VCaP (cell line): ENCODE measurements at regions not wholly inside any gene's neighbourhood (a gene's known extent, or its start where the extent isn't known, plus 50 kb on each side); places are given as distances from the start of the nearest gene placed in this dataset.

Source experiments
- H3K27ac ChIP-seq: fragments of 450-650 bp; 2 replicates; pipeline ENCODE4 v1.5.1; 2017
- CTCF ChIP-seq: fragments of 450-650 bp; conservative IDR thresholded peaks from 2 replicates; pipeline ENCODE4 v1.5.1; 2017; ENCODE audit warnings: mild to moderate bottlenecking, moderate library complexity

GRCh38 chr6:23330632-23331031 is 761.3 kb downstream of the HDGFL1 start:
- no peak for TF ChIP-seq CTCF

GRCh38 chr6:23334360-23334759 is 765.0 kb downstream of the HDGFL1 start:
- no peak overlapping the region for H3K27ac ChIP-seq
- TF ChIP-seq CTCF = no peak

More at GRCh38 chr6:23330632-23331031, 761.3 kb downstream of the HDGFL1 start:
- no peak overlapping the region for H3K27ac ChIP-seq

DNA sequence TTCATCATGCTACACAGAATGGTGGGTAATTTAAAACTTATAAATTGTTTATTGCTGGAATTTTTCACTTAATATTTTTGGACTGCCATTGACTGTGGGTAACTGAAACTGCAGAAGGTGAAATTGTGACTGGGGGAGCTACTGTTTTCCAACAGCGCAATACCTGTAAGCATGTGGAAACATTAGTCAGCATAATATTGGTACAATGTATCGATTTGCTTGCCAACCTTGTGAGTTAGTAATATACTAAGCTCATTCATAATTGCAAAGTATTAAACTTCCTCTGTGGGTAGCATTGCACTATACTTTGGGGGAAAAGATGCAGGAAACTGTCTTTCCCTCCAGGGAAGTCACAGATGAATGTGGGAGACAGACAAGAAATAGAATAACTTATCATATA is 766.5 kb downstream of the HDGFL1 start:
- no peak for TF ChIP-seq CTCF

DNA sequence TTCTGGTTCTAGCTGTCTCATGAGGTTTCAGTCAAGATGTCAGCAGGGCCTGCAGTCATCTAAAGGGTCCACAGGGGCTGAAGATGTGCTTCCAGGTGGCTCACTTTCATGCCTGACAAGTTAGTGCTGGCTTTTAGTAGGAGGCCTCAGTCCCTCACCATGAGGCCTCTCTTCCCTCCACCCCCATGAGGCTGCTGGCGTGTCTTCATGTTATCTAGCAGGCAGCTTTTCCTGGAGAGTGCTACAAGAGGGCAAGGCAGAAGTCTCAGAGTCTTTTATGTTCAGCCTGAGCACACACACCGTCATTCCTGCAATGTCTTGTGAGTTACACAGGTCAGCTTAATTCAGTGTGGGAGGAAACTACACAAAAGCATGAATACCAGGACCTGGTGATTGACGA is 769.9 kb downstream of the HDGFL1 start:
- H3K27ac ChIP-seq = no peak overlapping the region
- TF ChIP-seq CTCF = no peak

More for the DNA sequence above, 766.5 kb downstream of the HDGFL1 start:
- no peak overlapping the region for H3K27ac ChIP-seq

- no peak for TF ChIP-seq CTCF
- H3K27ac ChIP-seq = no peak overlapping the region
Observed at GRCh38 chr6:23340271-23340670, 770.9 kb downstream of the HDGFL1 start.

GRCh38 chr6:23343610-23344306 is 774.4 kb downstream of the HDGFL1 start:
- no peak for TF ChIP-seq CTCF
- H3K27ac ChIP-seq = no peak overlapping the region

GRCh38 chr6:23348185-23348584 is 777.8 kb upstream of the NRSN1 start:
- no peak for TF ChIP-seq CTCF
- H3K27ac ChIP-seq = no peak overlapping the region
